Neutrophil (primary cell): ENCODE measurements at regions not wholly inside any gene's neighbourhood (a gene's known extent, or its start where the extent isn't known, plus 50 kb on each side); places are given as distances from the start of the nearest gene placed in this dataset.

ENCODE experiments used
- H3K27ac ChIP-seq: fragments of 200-600 bp; sonication (generic); 2 replicates; pipeline ENCODE4 v1.5.1; 2016; ENCODE audit warnings: mild to moderate bottlenecking, moderate library complexity
- H3K27me3 ChIP-seq: fragments of 200-600 bp; sonication (generic); 2 replicates; pipeline ENCODE4 v1.6.0; 2016; ENCODE audit warnings: mild to moderate bottlenecking
- H3K36me3 ChIP-seq: fragments of 200-600 bp; sonication (generic); 2 replicates; pipeline ENCODE4 v1.5.1; 2017
- H3K4me1 ChIP-seq, 2 experiments: fragments of 200-600 bp in 1 of 2; sonication (generic) in 1 of 2; 1 replicate in 1 of 2; 2 replicates in 1 of 2; pipeline versions ENCODE4 v1.5.1 to v1.6.1; 2013 to 2016; ENCODE audit warnings: low read depth in 1 of 2, low read length in 1 of 2, mild to moderate bottlenecking in 1 of 2, moderate library complexity in 1 of 2; ENCODE audit not compliant: control insufficient read depth in 1 of 2, insufficient read depth in 1 of 2
- H3K4me3 ChIP-seq, 2 experiments: fragments of 200-600 bp in 1 of 2; sonication (generic) in 1 of 2; 1 replicate in 1 of 2; 2 replicates in 1 of 2; pipeline ENCODE4 v1.5.1; 2013 to 2016; ENCODE audit warnings: low read depth in 1 of 2, low read length in 1 of 2, mild to moderate bottlenecking in 1 of 2, moderate library complexity in 1 of 2
- H3K9me3 ChIP-seq: fragments of 200-600 bp; sonication (generic); 2 replicates; pipeline ENCODE4 v1.5.1; 2016
- CTCF ChIP-seq: fragments of 200-600 bp; sonication (generic); IDR thresholded peaks from 2 replicates; pipeline ENCODE4 v1.5.1; 2016; ENCODE audit warnings: antibody characterized with exemption

GRCh38 chr3:6254490-6254889 is 606.4 kb upstream of the GRM7 start:
- Histone ChIP-seq H3K36me3 (no peaks in the 10 kb centered on the region), H3K27ac (no peak overlapping the region), H3K27me3 (no peaks in the 10 kb centered on the region), H3K4me3 (no peak overlapping the region), H3K4me1 (peaks cover 0 to 3% of the 10 kb centered on the region in 2 experiments), H3K9me3 (no peaks in the 10 kb centered on the region)
- TF ChIP-seq CTCF, result no peak

GRCh38 chr3:6255229-6255628 is 605.7 kb upstream of the GRM7 start:
- no peaks in the 10 kb centered on the region for H3K9me3 ChIP-seq
- H3K27me3 ChIP-seq, result no peaks in the 10 kb centered on the region
- no peak for TF ChIP-seq CTCF
- H3K4me3 ChIP-seq, result no peak overlapping the region
- H3K4me1 ChIP-seq, result no peaks in the 10 kb centered on the region
- no peaks in the 10 kb centered on the region for H3K36me3 ChIP-seq
- no peak overlapping the region for H3K27ac ChIP-seq

- no peaks in the 10 kb centered on the region for H3K4me1 ChIP-seq
- H3K27ac ChIP-seq, result no peak overlapping the region
- no peaks in the 10 kb centered on the region for H3K27me3 ChIP-seq
- H3K9me3 ChIP-seq, result no peaks in the 10 kb centered on the region
- H3K4me3 ChIP-seq, result no peak overlapping the region
- no peak for TF ChIP-seq CTCF
- no peaks in the 10 kb centered on the region for H3K36me3 ChIP-seq
Measured at GRCh38 chr3:6260551-6261191, 600.2 kb upstream of the GRM7 start.

- no peak for TF ChIP-seq CTCF
- H3K4me3 ChIP-seq, result no peak overlapping the region
- H3K36me3 ChIP-seq, result no peaks in the 10 kb centered on the region
- H3K4me1 ChIP-seq, result no peaks in the 10 kb centered on the region
- no peaks in the 10 kb centered on the region for H3K9me3 ChIP-seq
- H3K27ac ChIP-seq, result no peak overlapping the region
- H3K27me3 ChIP-seq, result no peaks in the 10 kb centered on the region
Measured at GRCh38 chr3:6262010-6262409, 598.9 kb upstream of the GRM7 start.

- no peaks in the 10 kb centered on the region for H3K27me3 ChIP-seq
- H3K36me3 ChIP-seq, result no peaks in the 10 kb centered on the region
- no peak overlapping the region for H3K4me3 ChIP-seq
- H3K27ac ChIP-seq, result no peak overlapping the region
- TF ChIP-seq CTCF, result no peak
- H3K4me1 ChIP-seq, result no peaks in the 10 kb centered on the region
- H3K9me3 ChIP-seq, result no peaks in the 10 kb centered on the region
Measured at GRCh38 chr3:6264036-6264435, 596.9 kb upstream of the GRM7 start.

GRCh38 chr3:6264906-6265305 is 596.0 kb upstream of the GRM7 start:
- TF ChIP-seq CTCF, result no peak
- H3K4me3 ChIP-seq, result no peak overlapping the region
- no peak overlapping the region for H3K27ac ChIP-seq
- no peaks in the 10 kb centered on the region for H3K36me3 ChIP-seq
- H3K9me3 ChIP-seq, result no peaks in the 10 kb centered on the region
- H3K4me1 ChIP-seq, result no peaks in the 10 kb centered on the region
- no peaks in the 10 kb centered on the region for H3K27me3 ChIP-seq
